PC-3 (cell line): ENCODE measurements at regions not wholly inside any gene's neighbourhood (a gene's known extent, or its start where the extent isn't known, plus 50 kb on each side); places are given as distances from the start of the nearest gene placed in this dataset.

Source experiments
- CTCF ChIP-seq: fragments of 300-600 bp; sonication (generic); conservative IDR thresholded peaks from 2 replicates; pipeline ENCODE4 v1.5.1; 2017; ENCODE audit warnings: antibody characterized with exemption, low read depth, mild to moderate bottlenecking, low read length
- EZH2 ChIP-seq: fragments of 300-600 bp; sonication (generic); IDR thresholded peaks from one replicate; pipeline ENCODE4 v1.6.1; 2017; ENCODE audit warnings: antibody characterized with exemption, mild to moderate bottlenecking, low read length; ENCODE audit not compliant: unreplicated experiment

- TF ChIP-seq CTCF: no peak
- TF ChIP-seq EZH2: no peak
Measured at GRCh38 chr4:29259556-29259955, 1460.6 kb upstream of the PCDH7 start.
